ENCODE measurements at regions not wholly inside any gene's neighbourhood (a gene's known extent, or its start where the extent isn't known, plus 50 kb on each side); places are given as distances from the start of the nearest gene placed in this dataset.

DNA sequence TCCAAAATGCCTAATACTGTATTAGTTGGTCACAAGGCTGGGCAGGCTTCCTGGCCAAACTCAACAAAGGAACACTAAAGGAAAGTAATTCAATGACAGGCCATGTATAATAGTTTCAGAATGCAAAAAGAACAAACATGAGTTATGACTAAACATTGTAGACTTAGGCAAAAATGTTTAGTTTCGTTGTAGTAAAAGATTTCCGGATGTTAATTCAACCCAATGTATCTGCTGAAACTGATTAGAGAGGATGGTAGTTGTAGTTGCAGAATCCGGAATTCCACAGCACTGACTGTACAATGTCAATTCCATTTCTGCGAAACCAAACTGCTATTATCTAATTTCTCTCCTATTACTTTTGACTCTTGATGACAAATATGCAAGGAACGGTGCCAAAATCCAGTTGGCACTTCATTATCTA is 117.9 kb upstream of the FST start:
- TF ChIP-seq, protein P1, sequence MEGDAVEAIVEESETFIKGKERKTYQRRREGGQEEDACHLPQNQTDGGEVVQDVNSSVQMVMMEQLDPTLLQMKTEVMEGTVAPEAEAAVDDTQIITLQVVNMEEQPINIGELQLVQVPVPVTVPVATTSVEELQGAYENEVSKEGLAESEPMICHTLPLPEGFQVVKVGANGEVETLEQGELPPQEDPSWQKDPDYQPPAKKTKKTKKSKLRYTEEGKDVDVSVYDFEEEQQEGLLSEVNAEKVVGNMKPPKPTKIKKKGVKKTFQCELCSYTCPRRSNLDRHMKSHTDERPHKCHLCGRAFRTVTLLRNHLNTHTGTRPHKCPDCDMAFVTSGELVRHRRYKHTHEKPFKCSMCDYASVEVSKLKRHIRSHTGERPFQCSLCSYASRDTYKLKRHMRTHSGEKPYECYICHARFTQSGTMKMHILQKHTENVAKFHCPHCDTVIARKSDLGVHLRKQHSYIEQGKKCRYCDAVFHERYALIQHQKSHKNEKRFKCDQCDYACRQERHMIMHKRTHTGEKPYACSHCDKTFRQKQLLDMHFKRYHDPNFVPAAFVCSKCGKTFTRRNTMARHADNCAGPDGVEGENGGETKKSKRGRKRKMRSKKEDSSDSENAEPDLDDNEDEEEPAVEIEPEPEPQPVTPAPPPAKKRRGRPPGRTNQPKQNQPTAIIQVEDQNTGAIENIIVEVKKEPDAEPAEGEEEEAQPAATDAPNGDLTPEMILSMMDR (IDR thresholded peaks at IDR 0.05; ENCODE audit: low read depth, low read length, missing control alignments): no peak
- in situ Hi-C loops (cut with HindIII; ENCODE audit: low sequenced_read_pairs): no loop called here
- peak; percentile 52 for DNase-seq (ENCODE audit: low read depth)
- H3K4me3 ChIP-seq (ENCODE audit: low read depth, low read length): no peak overlapping the region

DNA sequence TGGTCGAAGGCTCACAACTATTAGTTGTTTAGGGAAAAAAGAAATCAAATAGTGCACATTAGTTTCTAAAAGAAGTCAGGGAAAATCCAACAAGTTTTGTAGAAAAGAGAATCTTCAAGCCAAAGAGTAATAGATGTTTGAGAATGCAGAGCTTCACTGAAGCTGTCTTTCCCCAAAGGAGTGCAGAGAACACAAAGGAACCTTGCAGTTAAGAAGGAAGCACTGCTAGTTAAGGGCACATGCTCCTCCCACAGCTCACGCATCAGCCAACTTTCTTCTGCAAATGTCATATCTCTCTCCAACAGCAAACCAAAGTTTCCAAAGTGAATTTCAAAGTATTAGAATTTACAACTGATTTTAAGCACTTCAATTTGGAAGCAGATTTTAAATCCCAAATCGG is 116.4 kb upstream of the FST start:
- in situ Hi-C loops (cut with HindIII; ENCODE audit: low sequenced_read_pairs): no loop called here
- no peak for DNase-seq (ENCODE audit: low read depth)
- no peak overlapping the region for H3K4me3 ChIP-seq (ENCODE audit: low read depth, low read length)
- TF ChIP-seq, protein P1 (IDR thresholded peaks at IDR 0.05; ENCODE audit: low read depth, low read length, missing control alignments): no peak

DNA sequence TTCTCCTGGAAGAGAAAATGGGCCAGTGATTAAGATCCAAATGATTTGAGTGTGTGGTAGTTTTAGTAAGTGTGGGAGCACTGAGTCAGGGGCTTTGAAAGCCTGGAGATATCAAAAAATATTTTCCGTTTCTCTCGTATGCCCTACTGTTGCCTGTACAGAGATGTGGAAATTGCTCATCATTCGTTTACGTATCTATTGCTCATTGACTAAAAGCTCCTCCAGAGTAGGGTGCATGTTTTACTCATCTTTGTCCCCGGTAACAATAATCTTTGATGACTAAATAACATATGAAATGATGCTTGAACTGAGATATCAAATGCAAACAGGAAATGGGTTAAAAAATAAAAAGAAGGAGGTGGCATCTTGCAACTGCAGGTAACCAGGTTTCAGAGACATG is 114.2 kb upstream of the FST start:
- no peak overlapping the region for H3K4me3 ChIP-seq (ENCODE audit: low read depth, low read length)
- no peak for DNase-seq (ENCODE audit: low read depth)
- TF ChIP-seq, protein P1 (IDR thresholded peaks at IDR 0.05; ENCODE audit: low read depth, low read length, missing control alignments): no peak
- in situ Hi-C loops (cut with HindIII; ENCODE audit: low sequenced_read_pairs): no loop called here

DNA sequence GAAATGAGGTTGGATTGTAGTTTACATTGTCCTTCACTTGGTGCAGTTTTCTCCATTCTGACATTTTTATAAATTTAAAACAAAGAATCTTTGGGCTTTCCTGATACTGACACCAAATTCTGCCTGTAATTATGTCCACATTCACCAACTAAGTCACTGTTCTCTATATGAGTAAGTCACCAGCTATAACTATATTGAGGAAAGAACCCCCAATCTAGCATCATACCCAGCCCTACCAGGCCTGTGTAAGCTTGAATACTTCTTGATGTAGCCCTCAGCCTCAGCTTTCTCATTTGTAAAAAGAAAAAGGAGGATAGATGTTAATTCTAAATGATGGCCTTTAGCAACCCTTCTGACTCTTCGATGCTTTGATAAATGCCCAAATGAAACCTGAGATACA is 112.7 kb upstream of the FST start:
- TF ChIP-seq, protein P1 (IDR thresholded peaks at IDR 0.05; ENCODE audit: low read depth, low read length, missing control alignments): no peak
- in situ Hi-C loops (cut with HindIII; ENCODE audit: low sequenced_read_pairs): no loop called here
- no peak overlapping the region for H3K4me3 ChIP-seq (ENCODE audit: low read depth, low read length)

DNA sequence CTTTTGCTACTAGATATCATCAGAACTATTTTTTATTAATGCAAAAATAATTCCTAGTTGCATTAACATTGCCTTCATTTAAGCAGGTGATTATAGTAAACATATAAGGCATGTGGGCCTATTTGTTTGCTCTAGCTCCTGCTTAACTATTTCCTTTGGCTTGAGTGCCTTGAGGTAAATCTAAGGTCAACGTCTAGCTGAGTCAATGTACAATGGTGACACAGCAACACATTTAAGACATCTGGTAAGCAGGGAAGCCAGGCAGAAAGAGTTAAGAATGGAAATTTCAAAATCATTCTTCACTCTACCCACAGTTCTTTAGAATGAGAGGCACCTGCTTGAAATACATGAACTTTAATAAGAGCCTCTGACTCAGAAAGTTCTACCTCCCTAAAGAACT is 111.9 kb upstream of the FST start:
- in situ Hi-C loops (cut with HindIII; ENCODE audit: low sequenced_read_pairs): no loop called here
- H3K4me3 ChIP-seq (ENCODE audit: low read depth, low read length): no peak overlapping the region
- no peak for DNase-seq (ENCODE audit: low read depth)
- TF ChIP-seq, protein P1 (IDR thresholded peaks at IDR 0.05; ENCODE audit: low read depth, low read length, missing control alignments): no peak

More for the DNA sequence above, 112.7 kb upstream of the FST start:
- no peak for DNase-seq (ENCODE audit: low read depth)

DNA sequence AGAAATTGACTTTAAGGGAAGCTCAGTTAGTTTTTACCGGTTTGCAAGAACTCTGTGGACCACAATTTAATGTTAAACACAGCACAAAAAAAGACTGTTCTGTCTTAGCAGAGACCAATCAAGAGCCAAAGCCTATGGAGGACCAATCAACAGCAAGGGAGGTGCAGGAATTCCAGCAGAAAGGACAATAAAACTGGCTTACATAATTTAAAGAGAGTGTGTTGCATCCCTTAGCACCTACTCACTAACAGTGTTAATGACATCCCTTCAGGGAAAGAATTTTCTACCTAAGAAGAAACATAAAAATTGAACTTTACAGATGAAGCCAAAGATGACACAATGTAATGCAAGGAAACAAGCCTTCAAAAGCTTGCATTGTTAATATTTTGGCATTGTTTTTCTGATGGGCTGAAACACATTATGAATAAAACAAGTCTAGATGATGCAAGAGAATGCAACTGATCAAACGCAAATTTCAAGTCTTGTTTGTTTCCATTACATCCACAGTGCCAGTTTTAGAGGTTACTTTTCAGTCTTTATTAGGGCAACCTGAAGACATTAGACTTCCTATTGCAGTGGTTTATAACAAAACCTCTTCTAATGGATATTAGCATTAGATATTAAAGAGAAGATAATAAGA is 111.3 kb upstream of the FST start:
- TF ChIP-seq, protein P1 (IDR thresholded peaks at IDR 0.05; ENCODE audit: low read depth, low read length, missing control alignments): no peak
- in situ Hi-C loops (cut with HindIII; ENCODE audit: low sequenced_read_pairs): no loop called here
- DNase-seq (ENCODE audit: low read depth): no peak
- no peak overlapping the region for H3K4me3 ChIP-seq (ENCODE audit: low read depth, low read length)

Measured in astrocyte of the cerebellum (primary cell).